HG03575 (cell line): ENCODE measurements at regions not wholly inside any gene's neighbourhood (a gene's known extent, or its start where the extent isn't known, plus 50 kb on each side); places are given as distances from the start of the nearest gene placed in this dataset.
"Not testable (repeated sequence)": the region's sequence is repeated elsewhere in the genome, so short reads cannot be mapped to it uniquely, and the experiment has no call there.

ENCODE experiments used
- ATAC-seq: cut with Tn5 transposase; IDR thresholded peaks from one replicate; pipeline ENCODE4 v1.9.1; 2021; ENCODE audit not compliant: unreplicated experiment, insufficient number of reproducible peaks, low FRiP score; ENCODE audit errors: extremely low read depth

- no peak for ATAC-seq
Observed at GRCh38 chrX:27186671-27187070, 276.5 kb downstream of the PPP4R3C start.

GRCh38 chrX:27163236-27163635, 299.9 kb downstream of the PPP4R3C start:
- no peak for ATAC-seq

GRCh38 chrX:27162496-27162895, 300.6 kb downstream of the PPP4R3C start:
- no peak for ATAC-seq

GRCh38 chrX:27156921-27157320, 306.2 kb downstream of the PPP4R3C start:
- not testable (repeated sequence) for ATAC-seq

- no peak for ATAC-seq
Observed at GRCh38 chrX:27136325-27136724, 326.8 kb downstream of the PPP4R3C start.

GRCh38 chrX:27132862-27133261, 330.3 kb downstream of the PPP4R3C start:
- ATAC-seq, result no peak

- not testable (repeated sequence) for ATAC-seq
Observed at GRCh38 chrX:27087176-27087575, 376.0 kb downstream of the PPP4R3C start.

GRCh38 chrX:27086237-27086636, 376.9 kb downstream of the PPP4R3C start:
- ATAC-seq, result no peak

- no peak for ATAC-seq
Observed at GRCh38 chrX:27085346-27085745, 377.8 kb downstream of the PPP4R3C start.

- ATAC-seq, result no peak
Observed at GRCh38 chrX:27078371-27078770, 384.8 kb downstream of the PPP4R3C start.

GRCh38 chrX:27057883-27058282, 405.3 kb downstream of the PPP4R3C start:
- ATAC-seq, result no peak

- ATAC-seq, result no peak
Observed at GRCh38 chrX:27039332-27039731, 423.8 kb downstream of the PPP4R3C start.

- no peak for ATAC-seq
Observed at GRCh38 chrX:27008486-27008885, 454.7 kb downstream of the PPP4R3C start.

GRCh38 chrX:26999634-27000033, 463.5 kb downstream of the PPP4R3C start:
- no peak for ATAC-seq

- ATAC-seq, result no peak
Observed at GRCh38 chrX:26958261-26958660, 504.9 kb downstream of the PPP4R3C start.

- ATAC-seq, result no peak
Observed at GRCh38 chrX:26954029-26954428, 509.1 kb downstream of the PPP4R3C start.

- no peak for ATAC-seq
Observed at GRCh38 chrX:26952213-26952612, 510.9 kb downstream of the PPP4R3C start.

GRCh38 chrX:26927419-26927818, 535.7 kb downstream of the PPP4R3C start:
- ATAC-seq, result no peak

GRCh38 chrX:26925088-26925487, 538.1 kb downstream of the PPP4R3C start:
- ATAC-seq, result no peak

- no peak for ATAC-seq
Observed at GRCh38 chrX:26922278-26922677, 540.9 kb downstream of the PPP4R3C start.

GRCh38 chrX:26918631-26919030, 544.5 kb downstream of the PPP4R3C start:
- no peak for ATAC-seq

GRCh38 chrX:26916991-26917390, 546.1 kb downstream of the PPP4R3C start:
- no peak for ATAC-seq
